GM20431 (cell line): ENCODE measurements at regions not wholly inside any gene's neighbourhood (a gene's known extent, or its start where the extent isn't known, plus 50 kb on each side); places are given as distances from the start of the nearest gene placed in this dataset.

Experiments
- in situ Hi-C: fragments of 300-500 bp; cut with MseI, MboI; formaldehyde crosslinking; loops from one replicate; pipeline ENCODE4 v1.15.0; 2020; ENCODE audit warnings: low sequenced_read_pairs; ENCODE audit not compliant: unreplicated experiment

DNA sequence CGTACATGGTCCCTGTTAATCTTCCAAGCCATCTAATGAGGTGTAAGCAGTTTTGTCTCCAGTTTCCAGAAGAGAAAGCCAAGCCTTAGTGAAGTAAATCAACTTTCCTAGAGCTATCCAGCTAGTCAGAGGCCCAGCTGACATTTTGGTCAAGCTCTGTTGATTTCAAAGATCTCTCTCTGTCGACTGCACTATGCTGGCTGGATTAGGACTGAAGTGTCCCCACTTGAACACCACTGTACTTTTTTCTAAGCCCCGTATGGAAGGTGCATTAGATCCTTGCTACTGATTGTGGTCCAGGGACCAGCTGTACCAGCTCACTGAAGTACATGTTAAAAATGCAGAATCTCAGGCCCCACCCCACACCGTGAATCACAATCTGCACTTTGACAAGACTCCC is 176.5 kb upstream of the NAV2 start:
- in situ Hi-C loops, result no loop called here

DNA sequence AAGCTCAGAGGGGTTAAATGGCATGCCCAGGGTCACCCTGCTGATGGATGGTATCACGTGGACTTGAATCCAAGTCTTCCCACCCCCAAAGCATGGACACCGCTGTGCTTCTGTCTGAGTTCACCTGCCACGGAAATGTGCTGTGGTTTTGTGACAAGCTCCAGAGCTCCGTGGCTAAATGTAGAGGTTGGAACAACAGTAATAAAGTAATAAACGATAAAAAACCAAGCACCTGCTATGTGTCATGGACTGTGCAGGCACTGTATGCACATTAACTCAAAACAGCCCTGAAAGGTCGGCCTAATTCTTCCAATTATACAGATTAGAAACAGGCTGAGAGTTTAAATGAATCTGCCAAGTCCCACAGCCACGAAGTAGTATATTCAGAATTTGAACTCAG is 182.1 kb upstream of the NAV2 start:
- in situ Hi-C loops, result no loop called here

DNA sequence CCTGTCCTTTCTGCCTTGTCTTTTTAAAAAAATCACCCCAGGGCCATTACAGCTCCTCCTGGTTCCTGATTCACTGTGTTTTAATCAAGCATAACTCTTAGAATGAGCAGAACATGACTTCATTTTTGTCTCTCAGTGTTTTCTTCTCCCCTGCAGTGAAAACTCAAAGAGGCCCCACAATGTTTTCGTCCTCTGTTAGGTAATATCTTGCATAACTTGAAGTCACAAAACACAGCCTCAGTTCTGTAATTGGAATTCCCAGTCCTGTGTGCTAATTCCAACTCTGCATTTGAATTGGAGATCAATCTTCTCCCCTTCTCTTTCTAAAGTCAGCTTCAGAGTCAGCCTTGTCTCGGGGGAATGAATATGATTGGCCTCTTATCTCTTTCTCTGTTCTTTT is 186.5 kb upstream of the NAV2 start:
- in situ Hi-C loops, result no loop called here

DNA sequence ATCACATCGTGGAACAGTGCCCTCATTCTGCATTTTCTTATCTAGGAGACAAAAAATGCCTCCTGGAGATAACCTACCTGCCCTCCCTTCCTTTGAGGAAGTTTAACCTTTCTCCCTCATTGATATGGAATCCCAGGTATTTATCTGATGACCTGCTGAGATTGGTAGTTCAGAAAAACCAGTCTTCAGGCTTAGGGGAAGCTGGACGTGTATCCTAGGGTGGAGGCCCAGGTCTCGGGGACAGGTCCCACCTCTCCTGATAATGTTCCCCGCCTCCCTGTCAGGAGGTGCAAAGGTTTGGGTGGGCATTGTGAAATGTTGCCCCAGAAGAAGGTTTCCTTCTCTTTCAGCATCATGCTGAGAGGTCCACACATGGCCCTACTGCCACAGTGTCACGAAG is 186.9 kb upstream of the NAV2 start:
- in situ Hi-C loops, result no loop called here

DNA sequence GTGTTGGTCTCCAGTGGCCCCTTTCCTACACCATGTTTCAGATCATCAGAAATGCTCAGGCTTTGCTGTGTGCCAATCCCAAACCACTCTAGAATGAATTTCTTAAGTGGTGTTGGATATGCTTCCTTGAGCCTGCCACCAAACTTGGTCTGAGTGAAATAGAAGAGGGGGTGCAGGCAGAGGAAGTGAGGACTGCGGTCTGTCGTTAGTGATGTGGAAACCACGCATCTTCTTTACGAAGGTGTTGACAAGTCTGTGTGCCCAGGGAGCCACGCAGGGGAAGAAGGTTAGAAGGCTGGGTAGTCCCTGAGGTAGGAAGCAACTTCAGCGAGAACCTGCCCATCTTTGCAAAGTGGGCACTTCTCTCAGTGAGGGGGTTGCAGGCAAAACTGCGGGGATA is 187.4 kb upstream of the NAV2 start:
- in situ Hi-C loops, result no loop called here

DNA sequence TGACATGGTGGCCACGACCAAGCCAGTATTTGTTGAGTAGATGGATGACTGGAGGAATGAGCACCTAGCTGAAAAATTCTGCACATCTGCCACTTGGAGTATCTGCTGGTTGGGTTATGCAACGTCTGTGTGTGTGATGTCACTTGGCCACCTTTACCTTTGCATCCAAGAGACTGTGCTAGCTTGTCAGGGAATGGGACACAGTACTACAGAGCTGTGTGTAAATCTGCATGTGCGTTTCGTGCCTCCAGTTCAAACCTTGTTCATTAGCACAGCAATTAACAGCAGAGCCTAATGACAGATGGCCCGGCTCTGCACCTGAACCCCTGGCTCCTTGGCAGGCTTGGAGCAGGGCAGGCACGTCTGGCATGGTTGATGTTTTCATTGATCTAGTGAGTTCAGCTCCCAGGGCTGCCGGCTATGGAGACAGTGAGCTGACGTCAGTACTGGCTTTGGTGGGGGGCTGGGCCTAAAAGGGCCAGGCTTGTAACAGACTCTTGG is 188.4 kb upstream of the NAV2 start:
- in situ Hi-C loops, result no loop called here

DNA sequence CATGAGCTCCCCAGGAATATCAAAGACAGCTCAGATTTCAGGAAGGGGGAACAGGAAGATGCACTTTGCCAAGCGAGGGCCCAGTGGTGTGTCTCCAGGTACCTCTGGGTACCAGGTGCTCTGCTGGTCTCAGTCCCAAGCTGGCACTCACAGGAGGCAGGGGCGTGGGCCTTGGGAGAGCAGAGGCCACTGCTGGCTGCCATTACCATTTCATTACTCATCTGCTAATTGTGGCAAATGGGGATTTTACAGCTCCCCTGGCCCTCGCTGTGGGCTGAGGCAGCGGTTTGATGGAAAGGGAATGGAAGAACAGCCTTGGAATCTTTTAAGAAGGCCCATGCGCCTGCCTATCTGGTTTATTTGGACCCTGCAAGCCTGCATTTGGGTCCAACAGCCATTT is 192.0 kb upstream of the NAV2 start:
- in situ Hi-C loops, result no loop called here

DNA sequence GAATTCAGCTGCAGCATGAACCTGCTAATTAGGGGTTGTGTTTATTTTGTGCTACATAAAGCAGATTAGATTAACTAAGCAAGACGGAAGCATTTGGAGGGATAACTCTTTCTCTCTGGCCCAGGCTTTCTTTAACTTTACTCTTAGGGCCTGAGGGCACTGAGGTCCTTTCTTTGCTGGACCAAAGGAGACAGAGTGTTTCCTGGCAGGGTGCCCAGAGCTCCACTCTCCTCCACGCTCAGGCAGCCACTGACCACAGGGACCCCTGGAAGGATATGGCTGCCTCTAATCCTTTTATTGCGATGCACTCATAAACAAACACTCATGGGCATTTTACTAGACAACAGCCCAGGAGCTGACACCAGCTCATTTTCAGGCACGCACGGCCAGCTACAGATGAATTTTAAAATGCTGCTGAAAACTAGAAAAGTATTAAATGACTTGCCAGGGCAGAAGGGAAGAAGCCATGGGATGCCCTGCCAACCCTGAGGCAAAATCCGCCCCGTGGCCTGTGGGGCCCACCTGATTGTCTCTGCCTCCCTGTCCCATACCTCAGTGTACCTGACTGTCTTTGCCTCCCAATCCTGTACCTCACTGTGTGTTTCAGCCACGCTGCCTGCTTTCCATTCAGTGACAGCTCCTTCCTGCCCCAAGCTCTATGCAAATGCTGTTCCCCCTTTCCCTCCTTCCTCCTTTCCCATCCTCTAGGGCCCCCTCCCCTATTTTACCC is 192.6 kb upstream of the NAV2 start:
- in situ Hi-C loops, result no loop called here

DNA sequence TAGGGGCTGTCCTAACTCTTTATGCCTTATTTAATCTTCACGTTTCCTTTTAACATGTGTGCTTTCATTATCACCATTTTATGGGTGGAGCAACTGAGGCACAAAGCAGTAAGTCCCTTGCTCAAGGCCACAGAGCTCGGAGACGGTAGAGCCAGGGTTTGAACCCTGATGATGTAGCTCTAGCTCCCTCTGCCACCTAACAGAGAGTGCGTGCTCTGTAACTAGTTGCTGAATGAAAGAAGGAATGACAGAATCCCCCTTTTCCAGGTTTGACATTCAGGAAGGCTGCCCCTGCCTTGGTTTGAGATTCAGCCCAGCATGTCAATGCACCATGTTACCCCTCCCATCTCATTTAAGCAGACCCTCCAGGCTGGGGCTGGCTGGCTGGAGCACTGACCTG is 193.3 kb upstream of the NAV2 start:
- in situ Hi-C loops, result no loop called here

DNA sequence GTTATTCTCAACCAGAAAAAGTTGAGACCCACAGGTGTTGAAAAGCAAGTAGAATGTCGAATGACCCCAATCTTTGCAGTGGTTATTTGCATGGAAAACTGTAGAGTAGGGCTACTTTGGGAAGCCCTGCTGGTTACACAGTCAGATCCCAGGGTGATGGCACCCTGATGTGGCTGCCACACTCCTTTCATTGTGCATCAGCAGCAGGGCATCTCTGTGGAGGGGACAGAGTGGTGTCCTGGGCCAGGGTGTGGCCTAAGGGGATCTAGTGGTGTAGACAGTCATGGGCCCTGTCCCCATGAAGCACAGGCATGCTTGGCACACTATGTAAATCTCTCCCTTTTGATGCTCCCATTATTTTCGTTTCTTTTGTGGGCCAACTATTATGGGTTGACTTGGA is 199.4 kb upstream of the NAV2 start:
- in situ Hi-C loops, result no loop called here

DNA sequence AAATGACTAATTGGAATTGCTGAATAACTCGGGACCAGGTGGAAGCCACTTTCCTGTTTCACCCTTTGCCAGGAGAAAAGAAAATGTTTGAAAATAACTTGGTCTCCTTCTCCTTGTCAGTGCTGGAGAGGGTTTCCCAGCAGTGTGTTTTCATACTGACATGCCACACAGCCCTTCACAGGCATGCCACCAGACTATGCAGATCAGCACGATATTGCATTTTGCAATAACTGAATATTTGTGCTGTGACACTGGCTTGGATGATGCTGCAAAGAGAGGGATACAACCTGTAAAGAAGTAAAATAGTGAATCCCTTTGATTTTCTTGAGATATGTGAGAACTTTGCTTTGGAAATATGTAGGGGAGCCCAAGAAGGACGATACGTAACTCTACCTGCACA is 200.0 kb upstream of the NAV2 start:
- in situ Hi-C loops, result no loop called here

DNA sequence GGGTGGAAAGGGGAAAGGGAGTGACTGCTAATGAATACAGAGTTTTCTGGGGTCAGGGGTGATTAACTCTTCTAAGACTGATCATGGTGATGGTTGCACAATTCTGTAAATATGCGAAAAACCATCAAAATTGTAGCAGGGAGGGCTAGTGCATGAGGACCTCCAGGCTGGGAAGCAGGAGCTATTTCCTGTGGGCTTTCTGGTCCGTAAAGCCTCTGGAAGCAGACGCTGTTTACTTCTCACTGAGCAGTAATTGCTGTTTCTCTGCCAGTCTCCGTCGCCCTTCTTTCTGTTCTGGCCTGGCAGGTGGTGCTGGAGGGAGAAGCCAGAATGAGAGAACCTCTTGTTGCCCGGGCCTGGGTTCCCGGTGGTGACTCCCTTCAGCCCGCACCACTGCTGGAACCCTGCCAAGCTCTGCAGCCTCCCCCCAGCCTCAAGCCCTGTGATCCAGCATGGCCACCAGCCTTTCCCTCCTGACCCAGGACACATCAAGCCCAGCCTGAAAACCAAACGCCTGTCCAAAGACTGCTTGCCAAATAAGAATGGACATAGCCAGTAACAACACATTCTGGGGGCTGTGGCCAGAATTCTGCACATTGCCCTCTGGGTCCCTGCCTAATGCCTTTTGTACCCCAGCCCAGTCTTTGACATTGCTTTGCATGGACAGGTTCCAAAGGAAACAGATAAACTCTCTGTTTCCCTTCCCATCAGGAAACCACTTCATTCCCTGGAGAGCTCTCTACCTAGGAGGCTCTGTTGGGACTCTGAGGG is 201.0 kb upstream of the NAV2 start:
- in situ Hi-C loops, result no loop called here

DNA sequence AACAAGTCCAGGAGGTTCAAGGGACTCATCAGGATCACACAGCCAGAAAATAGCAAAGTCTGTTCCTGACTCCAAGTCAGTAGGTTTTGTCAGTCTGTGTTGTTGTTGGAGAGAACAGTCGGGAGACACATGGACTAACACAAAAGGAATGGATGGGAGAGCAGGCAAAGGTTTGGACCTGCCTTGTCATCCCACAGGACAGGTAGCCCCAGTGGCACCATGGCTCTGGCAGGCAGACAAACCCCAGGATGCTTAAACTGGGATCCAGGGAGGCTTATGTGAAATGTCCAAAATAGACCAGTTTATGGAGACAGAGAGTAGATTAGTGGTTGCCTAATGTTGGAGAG is 201.6 kb upstream of the NAV2 start:
- in situ Hi-C loops, result no loop called here

DNA sequence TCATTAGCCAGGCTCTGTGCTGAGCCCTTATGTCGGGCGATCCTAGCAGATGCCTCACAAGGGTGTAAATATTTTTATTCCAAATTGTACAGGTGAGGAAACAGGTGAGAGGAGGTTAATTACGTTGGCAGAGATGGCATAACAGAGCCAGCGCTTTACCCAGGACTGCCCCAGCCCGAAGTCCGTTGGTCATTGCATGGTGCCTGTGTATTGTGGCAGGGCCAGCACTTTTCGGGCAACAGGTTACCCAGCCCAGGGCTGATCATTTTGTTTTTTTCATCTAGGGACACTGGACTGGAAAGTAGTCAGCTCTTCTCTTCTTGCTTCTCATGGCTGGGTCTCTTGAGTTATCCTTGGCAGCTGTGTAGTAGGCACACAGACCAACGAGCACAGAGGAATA is 202.2 kb upstream of the NAV2 start:
- in situ Hi-C loops, result no loop called here

DNA sequence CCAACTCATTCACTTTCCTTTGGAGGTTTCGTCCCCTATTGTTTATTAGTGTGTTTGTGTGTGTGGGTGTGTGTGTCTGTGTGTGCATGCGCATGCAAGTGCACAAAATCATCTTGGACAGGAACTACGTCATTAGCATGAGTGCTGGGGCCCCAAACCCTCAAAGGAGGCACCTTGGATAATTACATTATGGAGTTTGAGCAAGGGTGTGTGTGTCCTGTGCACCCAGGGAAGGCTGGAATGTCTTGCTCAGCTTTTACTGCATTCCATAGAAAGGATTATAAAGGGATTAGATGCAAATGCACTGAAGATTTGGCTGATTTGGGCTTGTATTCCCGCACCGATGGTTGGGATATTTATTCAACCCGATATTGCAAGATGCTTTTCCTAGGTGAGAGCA is 203.4 kb upstream of the NAV2 start:
- in situ Hi-C loops, result no loop called here

DNA sequence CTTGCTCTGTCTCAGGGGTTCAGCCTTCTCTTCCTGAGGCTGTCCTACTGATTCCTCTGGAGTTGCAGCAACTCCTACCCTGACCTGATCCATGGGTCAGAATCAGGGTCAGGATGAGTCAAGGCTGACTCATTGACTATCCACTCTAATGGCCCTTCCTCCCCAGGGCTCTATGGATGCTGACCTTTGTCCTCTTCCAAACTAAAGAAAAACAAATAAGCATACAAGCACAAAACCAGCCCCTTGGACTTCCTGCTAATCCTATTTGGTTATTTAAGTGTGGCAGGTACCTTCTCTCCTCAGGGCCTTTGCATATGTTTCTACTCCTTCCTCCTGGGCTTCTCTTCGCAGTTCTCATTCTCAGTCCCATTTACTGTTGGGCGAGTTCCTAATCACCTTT is 204.5 kb upstream of the NAV2 start:
- in situ Hi-C loops, result no loop called here

DNA sequence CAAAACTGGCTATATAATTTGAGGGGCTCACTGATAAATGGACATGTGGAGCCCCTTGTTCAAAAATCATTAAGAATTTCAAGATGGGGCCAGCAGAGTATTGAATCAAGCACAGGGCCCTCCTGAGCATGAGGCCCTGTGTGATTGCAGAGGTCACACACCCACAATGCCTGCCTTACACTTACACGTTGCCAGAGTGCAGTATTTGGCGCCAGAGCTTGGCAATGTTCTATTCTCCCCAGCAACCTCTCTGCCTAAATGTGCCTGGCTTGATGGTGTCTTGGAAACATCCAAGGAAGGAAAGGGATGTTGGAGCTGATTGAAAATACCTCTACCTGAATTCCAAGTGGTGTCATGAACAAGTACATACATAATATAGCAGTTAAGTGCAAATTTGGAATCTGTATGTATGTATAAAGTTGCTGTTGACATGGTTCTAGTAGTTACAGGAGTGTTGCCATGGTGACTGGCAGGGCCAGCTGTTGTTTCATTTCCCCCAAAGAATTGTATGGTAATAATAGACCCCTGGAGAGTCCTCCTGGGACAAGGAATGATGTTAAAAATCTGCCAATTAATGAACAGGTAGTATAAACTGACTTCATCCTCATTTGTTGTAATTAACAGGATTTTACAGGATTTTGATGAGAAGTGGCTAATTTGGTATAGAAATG is 205.7 kb upstream of the NAV2 start:
- in situ Hi-C loops, result no loop called here

DNA sequence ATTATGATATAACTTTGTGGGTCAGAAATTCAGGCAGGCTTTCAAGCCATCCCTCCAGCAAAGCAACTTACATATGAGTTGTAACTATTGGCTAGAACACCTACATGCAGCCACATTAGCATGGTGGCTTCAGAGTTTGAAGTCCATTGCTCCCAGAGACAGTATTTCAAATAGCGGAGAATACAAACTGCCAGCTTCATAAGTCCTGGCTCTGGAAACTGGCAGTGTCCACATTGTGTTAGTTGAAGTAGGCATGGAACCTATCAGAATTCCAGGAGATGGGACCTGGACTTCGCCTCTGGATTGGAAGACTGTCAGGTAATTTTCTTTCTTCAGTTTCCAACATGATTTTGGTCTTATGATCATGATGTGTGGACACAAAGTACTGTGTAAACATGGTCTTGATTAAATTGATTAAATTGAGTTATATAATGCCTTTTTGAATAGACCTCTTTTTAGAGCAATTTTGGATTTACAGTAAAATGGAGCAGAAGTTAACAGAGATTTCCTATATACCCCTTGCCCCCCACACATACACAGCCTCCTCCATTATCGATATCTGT is 209.9 kb upstream of the NAV2 start:
- in situ Hi-C loops, result no loop called here

DNA sequence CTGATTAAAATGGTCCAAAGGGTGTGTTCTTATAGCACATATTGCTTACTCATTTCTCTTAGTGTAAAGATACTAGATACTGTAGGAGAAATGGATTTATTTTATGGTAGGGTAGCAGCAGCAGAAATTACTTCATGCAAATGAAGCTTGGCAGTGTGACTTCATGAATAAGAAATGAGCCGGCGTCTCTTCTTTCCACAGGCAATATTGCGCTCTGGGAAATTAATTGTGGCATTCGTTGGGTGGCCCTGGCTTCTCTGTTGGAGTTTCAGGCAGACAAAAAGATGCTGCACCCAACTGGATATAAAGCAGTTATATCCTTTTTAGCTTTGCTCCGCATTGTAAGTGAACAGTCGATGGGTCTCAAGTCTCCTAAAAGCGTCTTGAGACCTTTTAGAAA is 211.0 kb upstream of the NAV2 start:
- in situ Hi-C loops, result no loop called here

DNA sequence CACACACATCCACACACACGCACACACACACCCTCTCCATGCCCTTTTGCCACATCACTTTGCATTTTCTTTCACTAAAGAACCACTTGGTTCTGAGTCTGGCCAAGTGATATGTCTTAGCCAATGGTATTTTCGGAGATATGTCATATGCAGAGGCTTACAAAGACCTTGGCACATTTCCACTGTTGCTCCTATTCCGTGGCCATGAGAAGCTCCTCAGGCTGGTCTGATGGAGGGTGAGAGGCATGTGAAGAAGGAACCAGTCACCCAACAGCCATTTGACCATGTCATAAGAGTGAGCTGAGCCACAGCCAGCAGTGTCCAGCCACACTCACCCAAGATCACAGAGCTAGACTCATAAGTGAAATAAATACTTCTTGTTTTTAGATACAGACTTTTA is 212.6 kb upstream of the NAV2 start:
- in situ Hi-C loops, result no loop called here
